GM12892 (cell line): ENCODE measurements at regions not wholly inside any gene's neighbourhood (a gene's known extent, or its start where the extent isn't known, plus 50 kb on each side); places are given as distances from the start of the nearest gene placed in this dataset.

ENCODE experiments used
- POLR2A ChIP-seq: IDR thresholded peaks from 2 replicates; pipeline ENCODE4 v1.6.1; 2011; ENCODE audit warnings: low read depth, low read length, control low read depth
- POLR2AphosphoS5 ChIP-seq: IDR thresholded peaks from 2 replicates; pipeline ENCODE4 v1.6.1; 2011; ENCODE audit warnings: low read depth, low read length, control low read depth
- TAF1 ChIP-seq: IDR thresholded peaks from 2 replicates; pipeline ENCODE4 v1.6.1; 2011; ENCODE audit warnings: low read depth, mild to moderate bottlenecking, control low read depth, low read length, borderline replicate concordance

GRCh38 chr11:112565551-112565950, 304.9 kb upstream of the PLET1 start:
- TF ChIP-seq POLR2AphosphoS5 (no peak), POLR2A (no peak), TAF1 (no peak)
